Sigmoid colon (tissue), 4 donors: ENCODE measurements at regions not wholly inside any gene's neighbourhood (a gene's known extent, or its start where the extent isn't known, plus 50 kb on each side); places are given as distances from the start of the nearest gene placed in this dataset.

Experiments
- CTCF ChIP-seq, 4 experiments: fragments of 450-650 bp in 3 of 4; fragments of 200-600 bp in 1 of 4; IDR thresholded peaks; one replicate each; pipeline ENCODE4 v1.5.1; 2016 to 2019; ENCODE audit warnings: antibody characterized with exemption in 4 of 4, mild to moderate bottlenecking in 3 of 4, moderate library complexity in 2 of 4
- EP300 ChIP-seq, 4 donors: sonication (generic); formaldehyde crosslinking; IDR thresholded peaks; one replicate each; pipeline ENCODE4 v1.6.1; 2017; ENCODE audit warnings: antibody characterized with exemption in 4 of 4
- POLR2A ChIP-seq, 2 donors: fragments of 450-650 bp; IDR thresholded peaks; one replicate each; pipeline ENCODE4 v1.6.1; 2016; ENCODE audit warnings: antibody characterized with exemption in 2 of 2, mild to moderate bottlenecking in 2 of 2, moderate library complexity in 2 of 2

GRCh38 chr13:34004676-34005075 lies 186.7 kb downstream of the RFC3 start:
- TF ChIP-seq CTCF (IDR thresholded peaks at IDR 0.05) (no peak), POLR2A (IDR thresholded peaks at IDR 0.05) (no peak), EP300 (IDR thresholded peaks at IDR 0.05) (no peak)
